IPS DF 4.7 (cell line): ENCODE measurements at regions not wholly inside any gene's neighbourhood (a gene's known extent, or its start where the extent isn't known, plus 50 kb on each side); places are given as distances from the start of the nearest gene placed in this dataset.
"Not testable (repeated sequence)": the region's sequence is repeated elsewhere in the genome, so short reads cannot be mapped to it uniquely, and the experiment has no call there.

Experiments
- DNase-seq: peaks from one replicate; pipeline ENCODE4 v3.0.0-alpha.2; 2013; ENCODE audit warnings: low spot score; ENCODE audit errors: extremely low read depth

- no peak for DNase-seq
These were observed 109.6 kb downstream of the KCNJ2 start for GRCh38 chr17:70278844-70279462.

- no peak for DNase-seq
These were observed 117.1 kb downstream of the KCNJ2 start for GRCh38 chr17:70286391-70286790.

- no peak for DNase-seq
These were observed 119.4 kb downstream of the KCNJ2 start for GRCh38 chr17:70288540-70289290.

- DNase-seq = no peak
These were observed 121.4 kb downstream of the KCNJ2 start for GRCh38 chr17:70290770-70291169.

GRCh38 chr17:70292366-70292765 is 123.0 kb downstream of the KCNJ2 start:
- no peak for DNase-seq

- not testable (repeated sequence) for DNase-seq
These were observed 124.4 kb downstream of the KCNJ2 start for GRCh38 chr17:70293564-70294310.

GRCh38 chr17:70295329-70295728 is 126.0 kb downstream of the KCNJ2 start:
- no peak for DNase-seq

- DNase-seq = no peak
These were observed 126.4 kb downstream of the KCNJ2 start for GRCh38 chr17:70295731-70296130.

- DNase-seq = no peak
These were observed 127.1 kb downstream of the KCNJ2 start for GRCh38 chr17:70296456-70296855.

- no peak for DNase-seq
These were observed 128.1 kb downstream of the KCNJ2 start for GRCh38 chr17:70297397-70297796.

GRCh38 chr17:70298929-70299531 is 129.7 kb downstream of the KCNJ2 start:
- no peak for DNase-seq

GRCh38 chr17:70307430-70308225 is 138.3 kb downstream of the KCNJ2 start:
- DNase-seq = no peak

GRCh38 chr17:70308618-70309017 is 139.3 kb downstream of the KCNJ2 start:
- DNase-seq = no peak

- no peak for DNase-seq
These were observed 140.9 kb downstream of the KCNJ2 start for GRCh38 chr17:70310221-70310672.

- no peak for DNase-seq
These were observed 143.9 kb downstream of the KCNJ2 start for GRCh38 chr17:70313086-70313852.

- no peak for DNase-seq
These were observed 144.8 kb downstream of the KCNJ2 start for GRCh38 chr17:70314096-70314495.

GRCh38 chr17:70314506-70314905 is 145.2 kb downstream of the KCNJ2 start:
- no peak for DNase-seq

- no peak for DNase-seq
These were observed 148.1 kb downstream of the KCNJ2 start for GRCh38 chr17:70317421-70317820.

- DNase-seq = no peak
These were observed 148.7 kb downstream of the KCNJ2 start for GRCh38 chr17:70318051-70318450.

- DNase-seq = no peak
These were observed 150.2 kb downstream of the KCNJ2 start for GRCh38 chr17:70319516-70319915.
